Heart right ventricle (tissue), 16 donors: ENCODE measurements at regions not wholly inside any gene's neighbourhood (a gene's known extent, or its start where the extent isn't known, plus 50 kb on each side); places are given as distances from the start of the nearest gene placed in this dataset.

ENCODE experiments used
- ATAC-seq, 8 donors: fragments of 200-7000 bp; cut with Tn5 transposase; one replicate each; pipeline ENCODE4 v1.9.1; 2020; ENCODE audit warnings: mild to moderate bottlenecking in 8 of 8, moderate library complexity in 8 of 8, moderate number of reproducible peaks in 1 of 8
- DNase-seq, 2 donors: peaks; one replicate each; pipeline ENCODE4 v3.0.0-alpha.2; 2020
- H3K27ac ChIP-seq, 10 donors: fragments of 200-600 bp; sonication (generic) in 2 of 10; one replicate each; pipeline versions ENCODE4 v1.5.0 to v1.8.0; 2020 to 2022; ENCODE audit warnings: mild to moderate bottlenecking in 3 of 10
- H3K27me3 ChIP-seq, 7 donors: fragments of 200-600 bp; one replicate each; pipeline ENCODE4 v1.8.0; 2021 to 2022; ENCODE audit warnings: mild to moderate bottlenecking in 2 of 7
- H3K36me3 ChIP-seq, 9 donors: fragments of 200-600 bp; sonication (generic) in 1 of 9; one replicate each; pipeline versions ENCODE4 v1.5.0 to v1.8.0; 2020 to 2022; ENCODE audit warnings: mild to moderate bottlenecking in 2 of 9
- H3K4me1 ChIP-seq, 9 donors: fragments of 200-600 bp; sonication (generic) in 1 of 9; one replicate each; pipeline versions ENCODE4 v1.5.0 to v1.8.0; 2020 to 2022; ENCODE audit warnings: mild to moderate bottlenecking in 4 of 9
- H3K4me3 ChIP-seq, 10 donors: fragments of 200-600 bp; sonication (generic) in 2 of 10; one replicate each; pipeline versions ENCODE4 v1.5.0 to v1.8.0; 2020 to 2022; ENCODE audit warnings: mild to moderate bottlenecking in 7 of 10, moderate library complexity in 2 of 10
- H3K9me3 ChIP-seq, 11 donors: fragments of 200-600 bp in 10 of 11; sonication (generic) in 2 of 11; one replicate each; pipeline versions ENCODE4 v1.5.0 to v1.8.0; 2013 to 2022; ENCODE audit warnings: mild to moderate bottlenecking in 2 of 11, control low read depth in 1 of 11, moderate library complexity in 1 of 11
- WGBS, 2 donors: extraction: QIAGEN DNeasy Blood & Tissue Kit; methylation state at CpG; one replicate each; pipeline ENCODE4 v1.1.7; 2013; ENCODE audit warnings: inconsistent platforms in 1 of 2; 5-methylcytosine and 5-hydroxymethylcytosine counted together
- intact Hi-C, 10 donors: fragments of 100-400 bp; cut with DNase I; formaldehyde crosslinking; loops; one replicate each; pipeline versions ENCODE4 v1.11.1 to v1.14.2; 2022
- TF ChIP-seq, protein P1 (sequence below), 9 donors: fragments of 200-600 bp; sonication (generic) in 2 of 9; IDR thresholded peaks; one replicate each; pipeline versions ENCODE4 v1.5.0 to v1.8.0; 2021 to 2022; ENCODE audit warnings: antibody characterized with exemption in 9 of 9, mild to moderate bottlenecking in 5 of 9, moderate library complexity in 1 of 9
- donor health status: Arrhythmogenic right ventricular cardiomyopathy.
- donor health status: ischemic (EF 13 %, LVEDD 7.1; RV severe dilation, severe dysfunction).
- donor health status: healthy with polysubstance abuse.
- donor health status: DM: no; HTN: yes; CAD: no.
- donor health status: DM: no; HTN: no; CAD: no.
- donor health status: ischemic (EF 25% LVEDD 6.9; RV normal size, moderate dysfunction).
- donor health status: ischemic (EF 25% LVEDD 5.7; RV mildly dilated, moderate dysfunction).
- donor health status: healthy.
- donor health status: DM: yes; HTN: yes; CAD: no.
- donor health status: Ischemic cardiomyopathy.
- donor health status: ischemic (EF 35%, LVEDD 5.7; RV mildly dilated, moderate dysfunction).
- donor health status: nonischemic (EF 11% LVEDD 7.7; RV severe dilation, severe dysfunction).
- donor health status: DM: yes; HTN: yes; CAD: no.
- donor health status: PGD.
- donor health status: ischemic (EF 29% LVEDD 5.4; RV normal size, mild dysfunction).
- donor health status: nonischemic (EF 23%, LVEDD 6.1; RV moderate dilation, normal function).

- H3K27me3 ChIP-seq, result no peaks in the 10 kb centered on the region
- TF ChIP-seq, protein P1, sequence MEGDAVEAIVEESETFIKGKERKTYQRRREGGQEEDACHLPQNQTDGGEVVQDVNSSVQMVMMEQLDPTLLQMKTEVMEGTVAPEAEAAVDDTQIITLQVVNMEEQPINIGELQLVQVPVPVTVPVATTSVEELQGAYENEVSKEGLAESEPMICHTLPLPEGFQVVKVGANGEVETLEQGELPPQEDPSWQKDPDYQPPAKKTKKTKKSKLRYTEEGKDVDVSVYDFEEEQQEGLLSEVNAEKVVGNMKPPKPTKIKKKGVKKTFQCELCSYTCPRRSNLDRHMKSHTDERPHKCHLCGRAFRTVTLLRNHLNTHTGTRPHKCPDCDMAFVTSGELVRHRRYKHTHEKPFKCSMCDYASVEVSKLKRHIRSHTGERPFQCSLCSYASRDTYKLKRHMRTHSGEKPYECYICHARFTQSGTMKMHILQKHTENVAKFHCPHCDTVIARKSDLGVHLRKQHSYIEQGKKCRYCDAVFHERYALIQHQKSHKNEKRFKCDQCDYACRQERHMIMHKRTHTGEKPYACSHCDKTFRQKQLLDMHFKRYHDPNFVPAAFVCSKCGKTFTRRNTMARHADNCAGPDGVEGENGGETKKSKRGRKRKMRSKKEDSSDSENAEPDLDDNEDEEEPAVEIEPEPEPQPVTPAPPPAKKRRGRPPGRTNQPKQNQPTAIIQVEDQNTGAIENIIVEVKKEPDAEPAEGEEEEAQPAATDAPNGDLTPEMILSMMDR (IDR thresholded peaks at IDR 0.05), result no peak
- intact Hi-C loops, result no loop called here
- no peak for DNase-seq
- H3K9me3 ChIP-seq, result no peaks in the 10 kb centered on the region
- H3K36me3 ChIP-seq, result no peaks in the 10 kb centered on the region
- H3K4me1 ChIP-seq, result no peaks in the 10 kb centered on the region
- no peak overlapping the region for H3K4me3 ChIP-seq
- H3K27ac ChIP-seq, result no peak overlapping the region
- WGBS, 2 donors, result 95 to 96% methylated on average over 15 of the region's 15 CpGs
- no peak for ATAC-seq
Observed at GRCh38 chr13:62333466-62333865, 917.8 kb upstream of the PCDH20 start.

DNA sequence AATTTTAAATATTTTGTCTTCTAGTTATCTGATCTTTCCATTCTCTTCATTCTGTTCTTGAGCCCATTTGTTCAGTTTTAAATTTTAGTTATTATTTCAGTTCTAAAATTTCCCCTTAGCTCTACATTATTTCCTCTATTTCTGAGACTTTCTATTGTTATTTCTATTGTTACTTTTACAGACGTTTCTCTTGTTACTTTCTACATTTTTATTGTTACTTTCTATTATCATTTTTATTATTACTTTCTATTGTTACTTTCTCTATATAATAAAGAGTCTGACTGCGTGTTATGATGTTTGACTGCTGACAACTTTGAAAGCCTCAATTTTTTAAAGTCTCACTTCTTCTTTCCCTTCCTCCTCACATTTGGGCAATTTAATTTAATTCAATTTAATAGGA lies 915.7 kb upstream of the PCDH20 start:
- intact Hi-C loops, result no loop called here
- no peak overlapping the region for H3K27ac ChIP-seq
- H3K4me1 ChIP-seq, result no peaks in the 10 kb centered on the region
- H3K36me3 ChIP-seq, result no peaks in the 10 kb centered on the region
- TF ChIP-seq, protein P1 (IDR thresholded peaks at IDR 0.05), result no peak
- ATAC-seq (no peak), DNase-seq (no peak)
- H3K27me3 ChIP-seq, result no peaks in the 10 kb centered on the region
- WGBS, 2 donors, result 79 to 94% methylated on average over 2 of the region's 2 CpGs
- H3K4me3 ChIP-seq, result no peak overlapping the region
- H3K9me3 ChIP-seq, result peaks cover 0 to 8% (median 0%) of the 10 kb centered on the region in 11 donors

DNA sequence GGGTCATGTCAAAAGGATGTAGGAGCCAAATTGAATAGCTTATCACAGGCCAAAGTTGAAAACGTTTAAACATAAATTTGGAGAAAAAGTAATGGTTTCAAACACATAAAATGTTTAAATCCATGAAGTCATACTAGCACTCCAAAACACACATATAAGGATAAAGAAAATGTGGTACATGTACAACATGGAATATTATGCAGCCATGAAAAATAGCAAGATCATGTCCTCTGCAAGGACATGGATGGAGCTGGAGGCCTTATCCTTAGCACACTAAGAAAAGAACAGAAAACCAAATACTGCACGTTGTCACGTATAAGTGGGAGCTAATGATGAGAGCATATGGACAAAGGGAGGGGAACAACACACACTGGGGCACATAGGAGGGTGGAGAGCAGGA lies 911.7 kb upstream of the PCDH20 start:
- Histone ChIP-seq H3K9me3 (peaks cover 0 to 8% (median 0%) of the 10 kb centered on the region in 11 donors), H3K27me3 (no peaks in the 10 kb centered on the region), H3K4me1 (no peaks in the 10 kb centered on the region), H3K27ac (no peak overlapping the region), H3K4me3 (no peak overlapping the region), H3K36me3 (no peaks in the 10 kb centered on the region)
- WGBS, 2 donors, result 84 to 89% methylated on average over 3 of the region's 3 CpGs
- TF ChIP-seq, protein P1 (IDR thresholded peaks at IDR 0.05), result no peak
- DNase-seq (no peak), ATAC-seq (no peak)
- intact Hi-C loops, result no loop called here

- TF ChIP-seq, protein P1 (IDR thresholded peaks at IDR 0.05), result no peak
- no peak overlapping the region for H3K4me3 ChIP-seq
- H3K4me1 ChIP-seq, result no peaks in the 10 kb centered on the region
- 38 to 55% methylated on average over 1 of the region's 1 CpG for WGBS, 2 donors
- no peaks in the 10 kb centered on the region for H3K27me3 ChIP-seq
- no peak for DNase-seq
- peaks cover 0 to 8% (median 0%) of the 10 kb centered on the region in 11 donors for H3K9me3 ChIP-seq
- intact Hi-C loops, result no loop called here
- H3K27ac ChIP-seq, result no peak overlapping the region
- H3K36me3 ChIP-seq, result no peaks in the 10 kb centered on the region
- no peak for ATAC-seq
Observed at GRCh38 chr13:62324842-62325241, 909.2 kb upstream of the PCDH20 start.

- intact Hi-C loops, result no loop called here
- no peaks in the 10 kb centered on the region for H3K9me3 ChIP-seq
- 88 to 93% methylated on average over 2 of the region's 2 CpGs for WGBS, 2 donors
- no peak overlapping the region for H3K27ac ChIP-seq
- no peak for DNase-seq
- H3K4me1 ChIP-seq, result no peaks in the 10 kb centered on the region
- no peak overlapping the region for H3K4me3 ChIP-seq
- no peaks in the 10 kb centered on the region for H3K27me3 ChIP-seq
- ATAC-seq, result no peak
- TF ChIP-seq, protein P1 (IDR thresholded peaks at IDR 0.05), result no peak
- H3K36me3 ChIP-seq, result no peaks in the 10 kb centered on the region
Observed at GRCh38 chr13:62321895-62322294, 906.2 kb upstream of the PCDH20 start.
